GM21786 (cell line): ENCODE measurements at regions not wholly inside any gene's neighbourhood (a gene's known extent, or its start where the extent isn't known, plus 50 kb on each side); places are given as distances from the start of the nearest gene placed in this dataset.
"Not testable (repeated sequence)": the region's sequence is repeated elsewhere in the genome, so short reads cannot be mapped to it uniquely, and the experiment has no call there.

ENCODE experiments used
- ATAC-seq: cut with Tn5 transposase; IDR thresholded peaks from one replicate; pipeline ENCODE4 v1.9.1; 2021; ENCODE audit not compliant: unreplicated experiment

- no peak for ATAC-seq
These were observed 258.6 kb upstream of the GRM7 start for GRCh38 chr3:6602329-6602728.

DNA sequence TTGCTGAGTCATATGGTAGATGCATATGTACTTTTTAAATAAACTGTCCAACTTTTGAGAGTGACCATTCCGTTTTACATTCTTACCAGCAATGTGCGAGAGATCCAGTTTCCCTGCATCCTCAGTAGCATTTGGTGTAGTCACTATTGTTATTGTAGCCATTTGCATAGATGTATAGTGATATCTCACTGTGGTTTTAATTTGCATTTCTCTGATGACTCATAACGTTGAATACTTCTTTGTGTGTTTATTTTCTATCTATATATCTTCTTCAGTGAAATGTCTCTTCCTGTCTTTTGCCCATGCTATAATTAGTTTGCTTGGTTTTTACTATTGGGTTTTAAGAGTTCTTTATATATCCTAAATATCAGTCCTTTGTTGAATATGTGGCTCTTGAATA is 255.7 kb upstream of the GRM7 start:
- no peak for ATAC-seq

- no peak for ATAC-seq
These were observed 252.1 kb upstream of the GRM7 start for GRCh38 chr3:6608843-6609242.

- no peak for ATAC-seq
These were observed 248.8 kb upstream of the GRM7 start for GRCh38 chr3:6612034-6612616.

DNA sequence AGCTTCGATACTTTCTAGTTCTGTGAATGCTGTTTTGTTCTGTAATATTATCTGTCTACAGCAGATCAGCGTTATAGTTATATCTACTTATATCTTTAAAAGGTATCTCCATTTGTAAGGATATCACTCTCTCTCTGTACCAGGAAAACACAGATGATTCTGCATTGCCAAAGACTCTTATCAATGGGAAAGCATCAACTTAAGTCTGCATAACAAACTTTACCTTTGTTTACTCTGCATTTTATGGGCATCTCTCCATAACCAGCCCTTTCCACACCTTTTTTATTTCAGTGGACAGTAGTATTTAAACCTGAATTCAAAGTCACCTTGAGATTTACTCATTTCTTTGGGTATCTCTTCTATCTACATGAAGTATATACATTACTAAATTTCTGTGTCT is 238.7 kb upstream of the GRM7 start:
- ATAC-seq: no peak

DNA sequence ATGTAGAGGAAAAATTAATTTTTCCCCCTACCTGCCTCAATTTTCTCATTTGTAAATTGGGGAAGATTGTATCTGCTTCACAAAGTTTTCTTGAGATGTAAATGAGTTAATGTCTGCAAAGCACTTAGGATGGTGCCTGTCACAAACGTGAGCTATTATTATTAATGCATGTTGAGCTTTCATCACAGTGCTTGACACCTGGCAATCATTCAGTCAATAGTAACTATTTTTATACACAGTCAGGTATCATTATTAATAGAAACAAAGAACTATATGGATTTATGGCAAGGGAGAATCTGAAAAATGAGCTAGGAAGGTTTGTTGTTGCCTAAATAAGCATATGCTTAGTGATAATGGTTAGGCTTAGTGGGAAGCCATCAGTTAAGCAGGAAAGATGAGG is 238.2 kb upstream of the GRM7 start:
- ATAC-seq: no peak

DNA sequence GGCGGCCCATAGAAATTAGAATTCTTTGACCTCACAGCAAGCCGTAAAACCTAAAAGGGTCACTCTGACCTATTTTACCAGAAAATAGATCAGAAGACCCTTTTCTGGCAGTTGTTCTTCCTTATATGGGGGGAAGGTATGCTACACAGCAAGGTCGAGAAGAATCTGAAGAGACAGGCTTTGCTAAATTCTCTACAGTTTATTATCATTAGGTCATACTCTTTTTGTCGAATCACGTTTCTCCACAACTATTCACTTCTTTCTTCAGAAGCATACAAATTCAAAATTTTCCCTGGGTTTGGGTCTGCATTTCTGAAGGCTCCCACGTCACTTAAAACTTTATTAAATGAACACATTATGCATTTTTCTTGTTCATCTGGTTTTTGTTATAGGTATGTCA is 229.5 kb upstream of the GRM7 start:
- ATAC-seq: no peak

DNA sequence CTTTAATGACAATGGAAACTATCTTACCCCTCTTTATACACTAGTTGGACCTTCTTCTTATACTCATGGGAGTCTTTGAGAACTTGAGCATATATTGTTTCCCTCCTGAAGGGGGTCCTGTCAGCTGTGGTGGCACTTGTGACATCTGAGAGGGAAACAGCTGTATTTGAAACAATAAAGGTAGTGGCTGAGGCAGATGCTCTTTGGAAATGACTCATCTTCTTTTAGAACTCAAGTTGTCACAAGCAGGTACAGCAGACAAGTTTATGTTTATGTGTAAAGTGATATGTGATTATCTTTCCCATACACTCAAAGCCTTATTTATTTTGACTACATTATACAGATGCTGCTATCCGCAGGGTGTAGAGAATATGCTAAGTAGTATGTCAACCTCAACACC is 220.0 kb upstream of the GRM7 start:
- peak; percentile 36 for ATAC-seq

DNA sequence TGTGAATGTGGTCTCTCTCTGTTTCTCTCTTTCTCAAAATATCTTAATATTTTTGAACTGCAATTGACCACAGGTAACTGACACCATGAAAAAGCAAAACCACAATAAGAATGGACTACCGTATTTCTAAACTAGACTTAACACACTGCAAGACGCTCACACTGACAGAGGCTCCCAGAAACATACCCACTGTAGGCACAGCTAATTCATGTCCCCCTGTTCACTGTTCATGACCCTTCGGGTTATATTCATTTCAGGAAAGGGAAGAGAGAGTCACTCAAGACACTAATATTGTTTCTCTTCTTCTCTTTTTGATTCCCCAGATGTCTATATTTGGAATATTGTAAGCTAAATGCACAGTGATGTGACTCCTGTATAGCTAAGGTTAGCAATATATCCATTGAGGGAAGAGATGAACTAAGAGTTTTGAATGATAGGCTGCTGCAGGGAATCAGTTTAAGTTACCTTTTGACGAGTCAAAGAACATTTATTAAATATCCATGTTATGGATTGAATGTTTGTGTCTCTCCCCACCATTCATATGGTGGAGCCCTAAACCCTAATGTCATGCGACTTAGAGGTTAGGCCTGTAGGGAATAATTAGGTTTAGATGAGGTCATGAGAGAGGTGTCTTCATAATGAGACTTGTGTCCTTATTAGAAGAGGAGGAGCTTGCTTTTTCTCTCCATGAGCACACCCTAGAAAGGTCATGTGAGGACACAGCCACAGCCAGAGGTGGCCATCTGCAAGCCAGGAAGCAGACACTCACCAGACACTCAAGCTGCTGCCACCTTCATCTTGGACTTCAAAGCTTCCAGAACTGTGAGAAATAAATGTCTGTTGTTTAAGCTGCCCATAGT is 216.6 kb upstream of the GRM7 start:
- ATAC-seq: peak; percentile 63

- no peak for ATAC-seq
These were observed 206.2 kb upstream of the GRM7 start for GRCh38 chr3:6654670-6655069.

GRCh38 chr3:6655275-6655674 is 205.6 kb upstream of the GRM7 start:
- no peak for ATAC-seq

- no peak for ATAC-seq
These were observed 203.3 kb upstream of the GRM7 start for GRCh38 chr3:6657591-6657990.

- ATAC-seq: no peak
These were observed 193.6 kb upstream of the GRM7 start for GRCh38 chr3:6667354-6667753.

DNA sequence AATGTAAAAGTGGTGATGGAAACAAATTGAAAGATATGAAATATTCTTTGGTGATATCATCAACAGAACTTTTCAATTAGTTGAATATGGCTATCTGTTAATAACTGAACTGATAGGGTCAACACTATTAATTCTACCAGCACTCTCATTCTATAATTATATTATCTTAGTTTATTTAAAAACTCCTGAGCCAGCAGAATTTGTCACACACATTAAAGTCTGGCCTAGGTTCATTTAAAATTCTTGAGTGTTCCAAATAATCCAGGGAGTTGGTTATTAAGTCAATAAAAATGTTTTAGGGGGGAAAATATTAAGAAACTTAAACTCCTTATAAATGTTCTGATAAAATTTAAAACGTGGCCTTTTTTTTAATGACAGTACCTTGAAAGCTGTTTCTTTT is 189.6 kb upstream of the GRM7 start:
- ATAC-seq: no peak

DNA sequence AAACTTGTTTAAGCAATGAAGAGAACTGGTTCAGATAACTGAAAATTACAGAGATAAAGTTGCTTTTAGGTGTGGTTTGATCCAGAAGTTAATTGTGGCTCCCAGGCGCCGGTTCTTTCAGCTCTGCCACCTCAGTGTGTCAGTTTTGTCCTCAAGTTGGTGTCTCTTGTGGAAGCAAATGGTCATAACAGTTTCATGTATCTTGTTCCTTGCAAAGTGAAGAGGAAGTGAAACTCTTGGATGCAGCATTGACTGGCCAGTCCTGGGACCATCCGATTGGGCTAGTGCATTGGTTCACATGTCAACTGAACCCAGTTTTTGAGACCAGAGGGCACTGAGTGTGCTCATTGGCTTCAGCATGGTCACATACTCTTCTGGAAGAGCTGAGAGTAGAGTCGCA is 181.4 kb upstream of the GRM7 start:
- ATAC-seq: peak; percentile 43

DNA sequence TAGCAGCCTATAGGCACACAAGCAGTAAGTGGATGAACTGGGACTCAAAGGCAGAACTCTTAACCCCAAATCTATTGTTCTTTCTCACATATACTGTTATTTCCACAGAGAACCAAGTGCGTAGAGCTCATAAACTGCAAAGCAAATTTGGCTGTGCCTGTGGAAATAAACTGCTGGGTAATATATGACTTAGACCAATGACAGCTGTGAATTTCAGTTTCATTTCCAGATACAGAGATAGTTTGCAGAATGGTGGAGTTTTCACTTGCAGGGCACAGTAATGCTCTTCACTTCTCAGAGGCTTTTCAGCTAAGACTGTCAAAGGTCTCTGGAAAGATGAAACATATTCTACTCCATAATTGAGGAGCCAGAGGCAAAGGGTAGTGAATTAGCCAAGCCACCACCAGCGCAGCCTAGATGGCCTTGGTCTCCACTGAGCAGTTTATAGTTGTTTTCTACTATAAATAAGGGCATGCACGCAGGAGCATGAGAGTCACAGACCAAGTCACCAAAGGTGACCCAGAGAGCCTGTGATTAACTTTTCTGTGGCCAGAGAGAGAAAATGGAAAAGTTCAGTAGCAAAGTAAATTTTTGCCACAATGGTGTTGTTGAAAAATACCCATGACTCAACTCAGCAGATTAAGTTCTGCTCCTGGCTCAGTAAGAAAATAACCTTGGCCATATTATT is 180.7 kb upstream of the GRM7 start:
- peak; percentile 94 for ATAC-seq

DNA sequence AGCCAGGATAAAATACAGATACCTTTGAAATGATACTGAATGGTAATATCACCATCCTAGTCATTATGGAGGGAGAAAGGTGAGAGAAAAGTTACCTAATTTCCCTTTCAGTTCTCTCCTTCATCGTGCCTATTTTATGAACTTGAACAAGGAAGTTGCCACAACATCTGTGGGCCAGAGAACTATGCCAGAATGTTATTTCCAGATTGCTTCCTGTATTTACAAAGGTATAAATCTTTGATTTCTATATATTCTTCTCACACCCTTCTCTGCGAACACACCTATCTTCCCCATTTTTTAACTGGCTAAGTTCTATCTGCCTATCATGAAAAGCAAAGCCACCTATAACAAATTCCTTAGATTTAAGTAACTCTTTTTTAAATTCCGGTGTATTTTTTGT is 163.6 kb upstream of the GRM7 start:
- no peak for ATAC-seq

- peak; percentile 74 for ATAC-seq
These were observed 163.2 kb upstream of the GRM7 start for GRCh38 chr3:6697722-6698121.

DNA sequence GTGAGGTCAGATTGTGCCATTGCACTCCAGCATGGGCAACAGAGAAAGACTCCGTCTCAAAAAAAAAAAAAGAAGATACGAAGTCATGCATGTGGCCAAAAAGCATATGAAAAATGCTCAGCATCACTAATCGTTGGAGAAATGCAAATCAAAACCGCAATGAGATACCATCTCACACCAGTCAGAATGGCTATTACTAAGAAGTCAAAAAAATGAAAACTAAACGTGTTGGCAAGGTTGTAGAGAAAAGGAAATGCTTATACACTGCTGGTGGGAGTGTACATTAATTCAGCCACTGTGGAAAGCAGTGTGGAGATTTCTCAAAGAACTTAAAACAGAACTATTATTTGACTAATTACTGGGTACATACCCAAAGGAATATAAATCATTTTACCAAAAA is 156.1 kb upstream of the GRM7 start:
- ATAC-seq: not testable (repeated sequence)

DNA sequence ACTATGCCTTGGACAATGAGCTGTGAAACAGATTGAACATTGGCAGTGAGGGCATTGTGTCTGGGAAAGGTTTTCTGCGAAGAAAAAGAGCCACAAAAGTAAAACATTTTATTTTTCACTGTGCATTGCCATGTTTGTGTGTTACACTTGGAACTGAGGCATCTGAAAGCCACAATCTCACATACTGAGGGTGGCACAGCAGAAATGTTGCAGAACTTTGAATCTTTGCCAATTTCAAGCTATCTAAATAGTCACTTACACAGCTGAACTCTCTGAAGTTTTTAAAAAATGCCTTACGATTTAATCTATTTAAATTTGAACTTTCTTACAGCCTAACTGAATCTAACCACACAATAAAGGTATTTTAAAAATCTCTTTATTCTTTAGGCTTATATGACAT is 154.1 kb upstream of the GRM7 start:
- no peak for ATAC-seq

GRCh38 chr3:6709178-6709577 is 151.7 kb upstream of the GRM7 start:
- no peak for ATAC-seq

GRCh38 chr3:6714962-6715361 is 146.0 kb upstream of the GRM7 start:
- no peak for ATAC-seq
